GM19397 (cell line): ENCODE measurements at regions not wholly inside any gene's neighbourhood (a gene's known extent, or its start where the extent isn't known, plus 50 kb on each side); places are given as distances from the start of the nearest gene placed in this dataset.

Experiments used
- ATAC-seq: cut with Tn5 transposase; IDR thresholded peaks from one replicate; pipeline ENCODE4 v1.9.1; 2021; ENCODE audit warnings: mild to moderate bottlenecking, moderate library complexity; ENCODE audit not compliant: unreplicated experiment

- ATAC-seq, result no peak
These were observed 341.8 kb downstream of the C12orf50 start for GRCh38 chr12:87687362-87687761.

GRCh38 chr12:87685696-87686095, 343.5 kb downstream of the C12orf50 start:
- ATAC-seq, result no peak

- no peak for ATAC-seq
These were observed 349.9 kb downstream of the C12orf50 start for GRCh38 chr12:87679251-87679650.

- ATAC-seq, result no peak
These were observed 350.7 kb downstream of the C12orf50 start for GRCh38 chr12:87678453-87678852.

- ATAC-seq, result no peak
These were observed 352.5 kb downstream of the C12orf50 start for GRCh38 chr12:87676731-87677130.

- no peak for ATAC-seq
These were observed 357.4 kb downstream of the C12orf50 start for GRCh38 chr12:87671757-87672156.

- no peak for ATAC-seq
These were observed 358.8 kb downstream of the C12orf50 start for GRCh38 chr12:87670448-87670847.

- ATAC-seq, result no peak
These were observed 361.8 kb downstream of the C12orf50 start for GRCh38 chr12:87667378-87667777.

- ATAC-seq, result no peak
These were observed 367.3 kb downstream of the C12orf50 start for GRCh38 chr12:87661786-87662377.

- ATAC-seq, result no peak
These were observed 368.0 kb downstream of the C12orf50 start for GRCh38 chr12:87660987-87661774.

GRCh38 chr12:87660291-87660690, 368.9 kb downstream of the C12orf50 start:
- ATAC-seq, result no peak

- no peak for ATAC-seq
These were observed 372.9 kb downstream of the C12orf50 start for GRCh38 chr12:87656311-87656710.

GRCh38 chr12:87651670-87652425, 377.4 kb downstream of the C12orf50 start:
- ATAC-seq, result no peak

- ATAC-seq, result no peak
These were observed 387.0 kb downstream of the C12orf50 start for GRCh38 chr12:87642245-87642644.

- no peak for ATAC-seq
These were observed 411.0 kb downstream of the C12orf50 start for GRCh38 chr12:87618199-87618598.

GRCh38 chr12:87612996-87613395, 416.2 kb downstream of the C12orf50 start:
- no peak for ATAC-seq

- no peak for ATAC-seq
These were observed 420.9 kb downstream of the C12orf50 start for GRCh38 chr12:87608321-87608720.

- ATAC-seq, result no peak
These were observed 425.5 kb downstream of the C12orf50 start for GRCh38 chr12:87603727-87604126.

GRCh38 chr12:87599459-87599858, 429.7 kb downstream of the C12orf50 start:
- ATAC-seq, result no peak

GRCh38 chr12:87597114-87597513, 432.1 kb downstream of the C12orf50 start:
- no peak for ATAC-seq

GRCh38 chr12:87596636-87597035, 432.6 kb downstream of the C12orf50 start:
- ATAC-seq, result no peak

GRCh38 chr12:87596134-87596533, 433.1 kb downstream of the C12orf50 start:
- ATAC-seq, result no peak
